SK-MEL-5 (cell line): ENCODE measurements at regions not wholly inside any gene's neighbourhood (a gene's known extent, or its start where the extent isn't known, plus 50 kb on each side); places are given as distances from the start of the nearest gene placed in this dataset.
A peak's percentile ranks its signal among the peaks of the same experiment; 100 is the strongest.

Source experiments
- DNase-seq: peaks from one replicate; pipeline ENCODE4 v3.0.0-alpha.2; 2016; ENCODE audit warnings: low read depth, low spot score
- in situ Hi-C: cut with HindIII; loops from 2 replicates; pipeline ENCODE4 v1.10.0; 2016; ENCODE audit warnings: low sequenced_read_pairs, high pct_unique_total_duplicates, low pct_unique_long_range_greater_than_20kb

DNA sequence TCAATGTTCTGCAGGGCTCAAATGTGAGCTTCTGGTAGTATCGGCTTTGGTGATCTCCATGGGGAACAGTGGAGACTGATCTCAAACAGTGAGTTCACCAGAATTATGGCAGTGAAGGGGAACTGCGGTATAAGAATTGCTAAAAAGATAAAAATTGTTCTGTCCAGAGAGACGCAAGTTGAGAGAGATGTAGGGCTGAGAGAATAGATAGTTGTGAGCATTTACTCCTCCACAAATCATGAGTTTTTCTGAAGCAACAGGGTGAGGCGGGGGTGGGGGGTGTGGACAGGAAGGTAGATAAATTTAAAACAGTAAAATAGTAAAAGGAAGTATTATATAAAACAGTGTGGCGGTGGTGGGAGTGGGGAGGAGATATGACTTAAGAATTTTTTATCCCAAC is 98.6 kb upstream of the NEDD9 start:
- no peak for DNase-seq
- in situ Hi-C loops: no loop called here

DNA sequence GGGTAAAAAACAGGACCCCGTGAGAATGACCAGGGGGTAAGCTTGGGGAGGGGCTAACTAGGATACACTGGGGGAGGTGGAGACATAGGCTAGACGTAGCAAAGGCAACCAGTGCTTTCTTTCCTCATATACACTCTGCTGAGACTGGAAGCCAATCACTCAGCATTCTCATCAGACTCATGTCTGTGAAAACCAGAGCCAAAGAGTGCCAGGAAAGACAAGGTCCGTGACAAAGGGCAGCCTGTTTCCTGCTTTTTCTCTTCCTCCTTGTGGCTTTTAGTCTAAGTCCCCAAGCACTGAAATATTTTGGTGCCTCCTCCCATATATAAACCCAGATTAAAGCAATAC is 97.9 kb upstream of the NEDD9 start:
- DNase-seq: peak; percentile 92
- in situ Hi-C loops: no loop called here

GRCh38 chr6:11329726-11330412 is 97.4 kb upstream of the NEDD9 start:
- DNase-seq: no peak
- in situ Hi-C loops: no loop called here

GRCh38 chr6:11328613-11329247 is 96.3 kb upstream of the NEDD9 start:
- in situ Hi-C loops: no loop called here

DNA sequence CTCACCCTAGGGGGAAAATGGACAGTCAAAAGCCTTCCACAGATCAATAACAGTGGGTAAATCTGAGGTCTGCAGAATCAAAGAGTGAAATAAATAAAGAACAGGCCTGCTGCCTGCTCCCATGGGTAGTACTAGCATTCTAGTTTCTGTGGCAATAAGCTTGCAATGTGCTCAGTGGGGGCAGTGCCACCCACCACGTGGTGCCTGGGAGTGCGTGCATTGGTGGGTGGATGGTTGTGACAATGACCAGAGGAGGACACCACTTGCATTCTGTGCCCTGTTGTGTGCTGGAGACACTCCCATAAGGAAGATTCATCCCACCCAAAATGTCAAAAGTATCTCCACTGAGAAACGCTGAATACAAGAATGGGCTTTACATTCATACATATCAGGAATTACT is 95.5 kb upstream of the NEDD9 start:
- DNase-seq: no peak
- in situ Hi-C loops: no loop called here

More at GRCh38 chr6:11328613-11329247, 96.3 kb upstream of the NEDD9 start:
- DNase-seq: no peak

DNA sequence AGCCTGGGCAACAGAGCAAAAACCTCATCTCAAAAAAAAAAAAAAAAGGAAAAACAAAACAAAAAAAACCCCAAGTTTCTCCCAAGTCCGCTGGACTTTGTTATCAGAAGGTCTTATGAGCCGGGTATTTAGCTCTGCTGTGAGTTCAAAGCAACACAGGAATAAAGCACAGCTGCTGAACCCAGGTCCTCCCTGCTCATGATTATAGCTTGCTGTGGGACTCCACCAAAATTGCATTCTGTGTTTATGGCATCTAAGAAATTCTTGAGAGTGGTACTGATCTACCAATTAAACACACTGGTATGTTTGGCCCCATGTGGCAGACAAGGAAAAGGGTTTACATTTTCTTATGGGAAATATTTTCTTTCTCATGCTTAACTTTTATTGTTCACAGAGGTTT is 93.6 kb upstream of the NEDD9 start:
- in situ Hi-C loops: no loop called here
- no peak for DNase-seq

GRCh38 chr6:11324453-11325015 is 92.1 kb upstream of the NEDD9 start:
- DNase-seq: no peak
- in situ Hi-C loops: no loop called here

- in situ Hi-C loops: no loop called here
- DNase-seq: no peak
Measured at GRCh38 chr6:11323666-11324452, 91.4 kb upstream of the NEDD9 start.

- in situ Hi-C loops: no loop called here
- no peak for DNase-seq
Measured at GRCh38 chr6:11322252-11322885, 89.9 kb upstream of the NEDD9 start.

- in situ Hi-C loops: no loop called here
- peak; percentile 33 for DNase-seq
Measured at GRCh38 chr6:11320914-11321597, 88.6 kb upstream of the NEDD9 start.

GRCh38 chr6:11318835-11319813 is 86.7 kb upstream of the NEDD9 start:
- DNase-seq: no peak
- in situ Hi-C loops: no loop called here

- in situ Hi-C loops: no loop called here
- DNase-seq: peak; percentile 67
Measured at GRCh38 chr6:11317885-11318771, 85.7 kb upstream of the NEDD9 start.

- no peak for DNase-seq
- in situ Hi-C loops: no loop called here
Measured at GRCh38 chr6:11315743-11316437, 83.4 kb upstream of the NEDD9 start.

- in situ Hi-C loops: no loop called here
- no peak for DNase-seq
Measured at GRCh38 chr6:11313207-11313606, 80.7 kb upstream of the NEDD9 start.

DNA sequence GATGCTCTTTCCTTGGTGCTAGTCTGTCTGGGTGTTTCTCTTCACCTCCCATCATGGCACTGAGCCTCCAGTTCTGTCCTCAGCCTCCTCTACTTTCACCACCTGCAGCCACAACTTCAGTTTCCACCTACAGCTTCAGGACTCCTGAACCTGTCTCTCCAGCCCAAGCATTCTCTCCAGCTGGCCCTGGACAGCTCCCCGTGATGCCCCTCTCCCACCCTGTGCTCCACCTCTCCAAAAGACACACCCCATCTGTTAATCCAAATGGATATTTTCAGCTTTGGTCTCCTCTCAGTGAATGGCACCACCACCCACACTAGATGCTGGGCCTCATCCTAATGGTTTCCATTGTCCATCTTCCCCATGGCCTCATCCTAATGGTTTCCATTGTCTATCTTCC is 79.5 kb upstream of the NEDD9 start:
- in situ Hi-C loops: no loop called here
- no peak for DNase-seq
